Vagina (tissue), 2 donors: ENCODE measurements at regions not wholly inside any gene's neighbourhood (a gene's known extent, or its start where the extent isn't known, plus 50 kb on each side); places are given as distances from the start of the nearest gene placed in this dataset.

Source experiments
- CTCF ChIP-seq, 3 experiments: fragments of 450-650 bp in 2 of 3; fragments of 200-600 bp in 1 of 3; sonication (generic) in 1 of 3; IDR thresholded peaks; one replicate each; pipeline ENCODE4 v1.5.1; 2017 to 2019; ENCODE audit warnings: antibody characterized with exemption in 3 of 3, mild to moderate bottlenecking in 2 of 3, moderate library complexity in 2 of 3
- POLR2A ChIP-seq, 2 donors: fragments of 450-650 bp; IDR thresholded peaks; one replicate each; pipeline ENCODE4 v1.6.1; 2017; ENCODE audit warnings: antibody characterized with exemption in 2 of 2, mild to moderate bottlenecking in 2 of 2, moderate library complexity in 2 of 2
- POLR2AphosphoS5 ChIP-seq, 2 donors: sonication (generic); formaldehyde crosslinking; IDR thresholded peaks; one replicate each; pipeline ENCODE4 v1.9.0; 2017; ENCODE audit warnings: antibody characterized with exemption in 2 of 2, mild to moderate bottlenecking in 2 of 2, low read depth in 1 of 2; ENCODE audit not compliant: insufficient read depth in 1 of 2

GRCh38 chr1:55313903-55314302 lies 98.7 kb upstream of the USP24 start:
- TF ChIP-seq CTCF (IDR thresholded peaks at IDR 0.05): no peak
- TF ChIP-seq POLR2AphosphoS5 (IDR thresholded peaks at IDR 0.05; ENCODE audit: insufficient read depth in 1 of 2, low read depth in 1 of 2): no peak
- no peak for TF ChIP-seq POLR2A (IDR thresholded peaks at IDR 0.05)
